Loucy (cell line): ENCODE measurements at regions not wholly inside any gene's neighbourhood (a gene's known extent, or its start where the extent isn't known, plus 50 kb on each side); places are given as distances from the start of the nearest gene placed in this dataset.

ENCODE experiments used
- H2AFZ ChIP-seq: fragments of 200-600 bp; sonication (generic); 2 replicates; pipeline ENCODE4 v1.6.0; 2016; ENCODE audit warnings: antibody characterized with exemption, mild to moderate bottlenecking, low read length, moderate library complexity
- H3F3A ChIP-seq: fragments of 200-600 bp; 2 replicates; pipeline ENCODE4 v1.6.0; 2016; ENCODE audit warnings: antibody characterized with exemption, low read depth, mild to moderate bottlenecking
- H3K27me3 ChIP-seq: fragments of 200-600 bp; sonication (generic); 2 replicates; pipeline ENCODE4 v1.6.1; 2014; ENCODE audit warnings: low read length, mild to moderate bottlenecking; ENCODE audit not compliant: insufficient read depth, poor library complexity, severe bottlenecking
- H3K36me3 ChIP-seq: fragments of 200-600 bp; sonication (generic); 2 replicates; pipeline ENCODE4 v1.6.1; 2016; ENCODE audit warnings: low read length; ENCODE audit not compliant: insufficient read depth
- H3K4me1 ChIP-seq: fragments of 200-600 bp; sonication (generic); 2 replicates; pipeline ENCODE4 v1.5.1; 2014; ENCODE audit warnings: low read length, mild to moderate bottlenecking; ENCODE audit not compliant: insufficient read depth, poor library complexity, severe bottlenecking
- H3K4me2 ChIP-seq: fragments of 200-600 bp; sonication (generic); 2 replicates; pipeline ENCODE4 v1.6.0; 2014; ENCODE audit warnings: antibody characterized with exemption, low read length, low read depth, mild to moderate bottlenecking; ENCODE audit not compliant: poor library complexity, severe bottlenecking
- H3K4me3 ChIP-seq: fragments of 200-600 bp; sonication (generic); 2 replicates; pipeline ENCODE4 v1.5.1; 2014; ENCODE audit warnings: low read length, mild to moderate bottlenecking, mixed read lengths; ENCODE audit not compliant: poor library complexity, severe bottlenecking
- H3K79me2 ChIP-seq: fragments of 200-600 bp; sonication (generic); 2 replicates; pipeline ENCODE4 v1.6.1; 2014; ENCODE audit warnings: low read length; ENCODE audit not compliant: insufficient read depth
- H3K9ac ChIP-seq: fragments of 200-600 bp; sonication (generic); 2 replicates; pipeline ENCODE4 v1.6.0; 2014; ENCODE audit warnings: mild to moderate bottlenecking, low read depth, low read length, moderate library complexity; ENCODE audit not compliant: poor library complexity, severe bottlenecking
- H3K9me2 ChIP-seq: fragments of 200-600 bp; sonication (generic); replicated peaks from 2 replicates; pipeline ENCODE4 v1.6.1; 2016; ENCODE audit warnings: low read depth, low read length, mixed read lengths
- H3K9me3 ChIP-seq: fragments of 200-600 bp; sonication (generic); 2 replicates; pipeline ENCODE4 v1.6.1; 2014; ENCODE audit warnings: mild to moderate bottlenecking, antibody characterized with exemption, low read length, low read depth; ENCODE audit not compliant: insufficient read depth
- H4K20me1 ChIP-seq: fragments of 200-600 bp; sonication (generic); 2 replicates; pipeline ENCODE4 v1.6.0; 2014; ENCODE audit warnings: antibody characterized with exemption, low read length, mild to moderate bottlenecking; ENCODE audit not compliant: insufficient read depth, poor library complexity, severe bottlenecking
- EZH2phosphoT487 ChIP-seq: fragments of 200-600 bp; IDR thresholded peaks from 2 replicates; pipeline ENCODE4 v1.6.1; 2018; ENCODE audit warnings: antibody characterized with exemption, mild to moderate bottlenecking, moderate library complexity, borderline replicate concordance
- TF ChIP-seq, protein P1 (sequence below): fragments of 200-600 bp; sonication (generic); conservative IDR thresholded peaks from 2 replicates; pipeline ENCODE4 v1.5.1; 2014; ENCODE audit warnings: mild to moderate bottlenecking, antibody characterized with exemption, low read length

DNA sequence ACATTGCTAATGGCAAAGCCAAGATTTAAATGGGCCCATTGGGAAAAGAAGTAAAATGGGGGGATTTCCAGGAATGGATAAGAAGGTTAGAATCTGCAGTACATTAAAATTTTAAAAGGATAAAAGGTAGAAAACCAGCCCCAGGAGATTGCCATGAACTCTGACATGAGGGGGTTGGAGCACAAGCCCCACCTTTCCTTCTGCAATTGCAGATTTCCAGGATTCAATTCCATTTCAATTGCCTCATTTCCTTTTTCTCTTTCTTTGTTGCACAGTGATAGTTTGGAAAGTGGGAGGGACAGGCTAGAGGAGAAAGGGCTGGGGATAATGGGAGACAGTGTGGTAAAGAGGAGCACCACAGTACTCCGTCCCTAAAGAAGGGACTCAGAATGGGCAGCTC is 238.5 kb upstream of the RAB4A start:
- Histone ChIP-seq H4K20me1 (no peaks in the 10 kb centered on the region), H3K4me3 (no peak overlapping the region), H3K27me3 (no peaks in the 10 kb centered on the region), H3F3A (peaks cover 3% of the 10 kb centered on the region; the same call in 1 of the 2 replicates), H3K9me2 (no peaks in the 10 kb centered on the region), H3K9me3 (no peaks in the 10 kb centered on the region), H3K36me3 (no peaks in the 10 kb centered on the region), H3K79me2 (no peaks in the 10 kb centered on the region), H3K9ac (no peak overlapping the region), H2AFZ (no peak overlapping the region), H3K4me1 (peaks cover 80% of the 10 kb centered on the region), H3K4me2 (peak overlapping the region; percentile 49)
- no peak for TF ChIP-seq EZH2phosphoT487
- TF ChIP-seq, protein P1, sequence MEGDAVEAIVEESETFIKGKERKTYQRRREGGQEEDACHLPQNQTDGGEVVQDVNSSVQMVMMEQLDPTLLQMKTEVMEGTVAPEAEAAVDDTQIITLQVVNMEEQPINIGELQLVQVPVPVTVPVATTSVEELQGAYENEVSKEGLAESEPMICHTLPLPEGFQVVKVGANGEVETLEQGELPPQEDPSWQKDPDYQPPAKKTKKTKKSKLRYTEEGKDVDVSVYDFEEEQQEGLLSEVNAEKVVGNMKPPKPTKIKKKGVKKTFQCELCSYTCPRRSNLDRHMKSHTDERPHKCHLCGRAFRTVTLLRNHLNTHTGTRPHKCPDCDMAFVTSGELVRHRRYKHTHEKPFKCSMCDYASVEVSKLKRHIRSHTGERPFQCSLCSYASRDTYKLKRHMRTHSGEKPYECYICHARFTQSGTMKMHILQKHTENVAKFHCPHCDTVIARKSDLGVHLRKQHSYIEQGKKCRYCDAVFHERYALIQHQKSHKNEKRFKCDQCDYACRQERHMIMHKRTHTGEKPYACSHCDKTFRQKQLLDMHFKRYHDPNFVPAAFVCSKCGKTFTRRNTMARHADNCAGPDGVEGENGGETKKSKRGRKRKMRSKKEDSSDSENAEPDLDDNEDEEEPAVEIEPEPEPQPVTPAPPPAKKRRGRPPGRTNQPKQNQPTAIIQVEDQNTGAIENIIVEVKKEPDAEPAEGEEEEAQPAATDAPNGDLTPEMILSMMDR, result no peak

DNA sequence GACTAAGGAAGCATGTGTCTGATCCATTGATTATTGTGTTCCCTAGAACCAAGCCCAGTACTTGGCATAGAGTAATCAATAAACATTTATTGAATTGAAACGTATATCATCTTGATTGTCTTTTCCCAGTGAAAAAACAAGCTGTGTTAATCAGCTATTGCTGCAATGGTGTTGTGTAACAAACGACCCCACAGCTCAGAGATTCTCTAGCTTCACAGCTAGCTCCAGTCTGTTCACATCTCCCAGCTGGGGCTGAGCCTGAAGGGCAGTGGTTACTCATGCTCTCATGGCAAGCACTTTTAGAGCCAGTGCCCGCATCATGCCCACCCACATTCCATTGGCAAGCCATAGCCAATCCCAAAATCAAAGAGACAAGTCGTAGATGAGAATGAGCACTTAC is 237.4 kb upstream of the RAB4A start:
- H3K4me1 ChIP-seq, result peaks cover 70% of the 10 kb centered on the region
- 0 out of 2 replicates have a peak, but pooled peaks cover 2% of the 10 kb centered on the region for H3F3A ChIP-seq
- TF ChIP-seq, protein P1, result no peak
- no peak for TF ChIP-seq EZH2phosphoT487
- no peak overlapping the region for H2AFZ ChIP-seq
- H3K4me3 ChIP-seq, result no peak overlapping the region
- no peaks in the 10 kb centered on the region for H3K9me2 ChIP-seq
- no peaks in the 10 kb centered on the region for H4K20me1 ChIP-seq
- H3K9me3 ChIP-seq, result no peaks in the 10 kb centered on the region
- H3K36me3 ChIP-seq, result no peaks in the 10 kb centered on the region
- H3K79me2 ChIP-seq, result no peaks in the 10 kb centered on the region
- H3K4me2 ChIP-seq, result peak overlapping the region; percentile 49
- H3K27me3 ChIP-seq, result no peaks in the 10 kb centered on the region
- H3K9ac ChIP-seq, result no peak overlapping the region

DNA sequence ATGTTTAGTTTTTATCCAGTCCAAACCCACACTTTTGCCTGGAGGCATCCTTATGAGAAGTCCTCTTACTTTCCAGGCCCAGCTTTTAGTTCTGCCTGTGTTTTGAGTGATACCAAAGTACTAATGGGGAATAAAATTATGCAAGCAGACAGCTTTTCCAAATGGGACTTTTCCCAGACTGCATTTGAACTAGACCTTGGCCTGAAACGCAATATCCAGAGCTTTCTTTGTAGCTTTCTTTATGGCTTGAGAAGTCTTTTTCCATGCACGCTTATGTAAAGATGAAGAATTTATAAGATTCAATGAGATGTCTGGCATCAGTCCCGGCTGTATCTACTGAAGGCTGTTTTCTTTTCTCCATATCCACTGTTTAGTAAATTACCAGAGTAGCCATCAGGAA is 236.6 kb upstream of the RAB4A start:
- no peak overlapping the region for H3K9ac ChIP-seq
- H4K20me1 ChIP-seq, result no peaks in the 10 kb centered on the region
- H3K27me3 ChIP-seq, result no peaks in the 10 kb centered on the region
- no peak overlapping the region for H3K4me3 ChIP-seq
- H3K9me3 ChIP-seq, result no peaks in the 10 kb centered on the region
- H2AFZ ChIP-seq, result no peak overlapping the region
- no peak overlapping the region for H3K4me2 ChIP-seq
- no peaks in the 10 kb centered on the region for H3K79me2 ChIP-seq
- peaks cover 61% of the 10 kb centered on the region for H3K4me1 ChIP-seq
- no peak for TF ChIP-seq EZH2phosphoT487
- TF ChIP-seq, protein P1, result no peak
- 0 out of 2 replicates have a peak, but pooled peaks cover 2% of the 10 kb centered on the region for H3F3A ChIP-seq
- H3K9me2 ChIP-seq, result no peaks in the 10 kb centered on the region
- no peaks in the 10 kb centered on the region for H3K36me3 ChIP-seq
